SK-MEL-5 (cell line): ENCODE measurements at regions not wholly inside any gene's neighbourhood (a gene's known extent, or its start where the extent isn't known, plus 50 kb on each side); places are given as distances from the start of the nearest gene placed in this dataset.

ENCODE experiments used
- DNase-seq: peaks from one replicate; pipeline ENCODE4 v3.0.0-alpha.2; 2016; ENCODE audit warnings: low read depth, low spot score
- in situ Hi-C: cut with HindIII; loops from 2 replicates; pipeline ENCODE4 v1.10.0; 2016; ENCODE audit warnings: low sequenced_read_pairs, high pct_unique_total_duplicates, low pct_unique_long_range_greater_than_20kb

DNA sequence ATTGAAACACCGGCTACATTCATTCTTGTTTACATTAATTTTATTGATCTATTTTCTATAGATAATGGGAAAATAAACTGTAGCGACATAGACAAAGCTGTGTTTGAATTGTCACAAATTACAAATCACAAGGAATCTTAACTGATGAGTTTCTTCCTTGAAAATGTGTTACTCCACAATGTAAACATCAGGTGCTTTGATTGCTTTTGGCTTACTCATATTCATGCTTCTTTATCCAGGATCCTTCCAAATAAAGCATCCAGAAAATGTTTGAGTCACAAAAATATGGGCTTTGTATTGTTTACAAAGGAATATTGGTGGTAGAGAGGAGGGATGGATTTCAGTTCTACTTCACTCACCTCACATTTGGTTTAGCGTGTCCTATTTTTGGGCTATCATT, 64.0 kb downstream of the BMP2 start:
- DNase-seq, result no peak
- in situ Hi-C loops, result no loop called here

DNA sequence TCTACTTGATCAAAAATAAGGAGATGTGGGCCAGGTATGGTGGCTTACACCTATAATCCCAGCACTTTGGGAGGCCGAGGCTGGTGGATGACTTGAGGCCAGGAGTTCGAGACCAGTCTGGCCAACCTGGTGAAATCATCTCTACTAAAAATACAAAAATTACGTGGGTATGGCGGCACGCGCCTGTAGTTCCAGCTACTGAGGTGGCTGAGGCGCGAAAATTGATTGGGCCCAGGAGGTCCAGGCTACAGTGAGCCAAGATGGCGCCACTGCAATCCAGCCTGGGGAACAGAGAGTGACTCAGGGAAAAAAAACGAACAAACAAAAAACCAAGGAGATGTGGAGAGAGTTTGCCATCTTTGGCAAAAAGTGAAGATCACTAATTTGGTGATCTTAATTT, 65.3 kb downstream of the BMP2 start:
- DNase-seq, result no peak
- in situ Hi-C loops, result no loop called here

DNA sequence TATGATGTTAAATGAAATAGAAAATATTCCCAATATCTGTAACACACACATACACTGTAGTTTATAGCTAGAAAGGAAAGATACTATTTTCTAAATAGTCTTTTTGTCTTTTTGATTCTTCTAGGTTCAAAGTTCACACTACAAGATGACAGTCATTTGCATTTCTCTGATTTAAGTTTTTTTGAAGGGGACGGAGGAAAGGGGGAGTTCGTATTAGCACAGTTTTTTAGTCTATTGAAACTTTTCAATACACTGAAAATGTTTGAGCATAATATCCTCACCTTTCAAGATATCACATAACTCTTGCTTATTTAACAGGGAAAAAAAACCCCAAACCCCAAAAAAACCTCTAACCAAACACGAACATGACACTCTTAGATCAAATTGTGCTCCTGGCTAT, 68.1 kb downstream of the BMP2 start:
- DNase-seq, result no peak

DNA sequence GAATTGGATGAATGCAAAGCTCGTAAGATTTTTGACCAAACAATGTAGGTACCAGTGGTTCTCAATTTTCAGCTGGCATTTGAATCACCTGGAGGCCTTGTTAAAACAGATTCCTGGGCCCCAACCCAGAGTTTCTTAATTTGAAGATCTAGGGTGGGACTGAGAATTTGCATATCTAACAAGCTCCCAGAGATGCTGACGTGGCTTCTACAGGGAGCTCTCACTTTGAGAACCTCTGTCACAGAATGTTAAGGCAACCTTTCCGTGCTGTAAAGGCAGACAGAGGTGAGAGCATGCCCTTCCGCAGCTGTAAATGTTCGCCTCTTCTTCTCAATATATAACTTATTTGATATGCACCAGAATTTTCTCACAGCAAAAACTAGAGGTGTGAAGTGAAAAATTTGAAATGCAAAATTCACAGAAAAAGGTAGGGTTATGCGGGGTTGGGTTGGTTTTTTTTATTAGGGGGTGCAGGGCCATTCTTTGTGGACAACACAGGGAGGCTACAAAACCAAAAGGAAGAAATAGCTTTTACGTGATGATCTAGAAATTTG, 69.4 kb downstream of the BMP2 start:
- in situ Hi-C loops, result no loop called here
- no peak for DNase-seq

More for the DNA sequence above, 68.1 kb downstream of the BMP2 start:
- in situ Hi-C loops, result no loop called here

DNA sequence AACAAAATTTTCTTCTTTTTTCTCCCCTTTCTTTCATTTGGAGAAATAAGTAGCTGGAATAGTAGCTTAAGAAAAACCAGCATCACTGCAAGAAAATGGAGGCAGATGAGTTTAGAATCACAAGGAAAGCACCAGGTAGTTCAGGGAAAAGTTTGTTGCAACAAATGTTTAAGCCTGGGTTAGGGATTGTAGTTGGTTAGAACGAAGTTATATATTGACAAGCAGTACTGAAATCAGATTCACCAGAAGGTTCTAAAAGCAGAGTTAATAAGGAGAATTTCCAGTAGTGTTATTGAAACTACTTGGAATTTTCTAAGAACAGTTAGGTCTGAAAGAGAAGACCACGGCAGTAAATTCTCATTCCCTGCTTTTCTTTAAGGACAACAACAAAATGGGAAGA, 70.2 kb downstream of the BMP2 start:
- in situ Hi-C loops, result no loop called here

DNA sequence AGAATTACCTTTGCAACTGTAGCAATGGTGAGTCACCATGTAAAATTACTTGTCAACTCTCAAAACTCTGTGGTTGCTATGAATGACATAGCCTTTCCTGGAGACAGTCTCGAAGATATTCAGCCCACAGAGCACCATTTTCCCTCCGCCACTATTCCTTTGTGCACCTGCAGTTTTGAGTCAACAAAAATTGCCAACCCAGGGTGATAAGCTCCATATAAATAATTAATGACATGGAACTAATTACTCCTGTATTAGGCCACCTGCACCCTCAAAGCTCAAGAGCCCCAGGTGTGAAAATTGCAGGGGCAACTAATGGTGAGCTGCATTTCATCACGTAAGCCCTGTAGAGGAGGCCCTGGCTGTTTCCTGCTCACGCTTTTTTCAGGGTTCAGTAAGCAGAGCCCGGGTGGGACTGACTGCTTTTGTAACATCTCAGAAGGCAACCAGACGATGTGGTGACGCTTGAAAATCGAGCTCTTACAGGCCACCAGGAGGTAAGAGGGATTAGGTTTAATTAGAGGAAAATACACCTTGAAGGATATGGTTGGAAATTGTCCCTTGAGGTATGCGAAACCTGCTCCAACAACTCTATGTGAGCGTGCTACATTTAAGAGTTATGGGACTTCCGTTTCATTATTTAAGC, 70.8 kb downstream of the BMP2 start:
- no peak for DNase-seq
- in situ Hi-C loops, result no loop called here

More for the DNA sequence above, 70.2 kb downstream of the BMP2 start:
- no peak for DNase-seq

DNA sequence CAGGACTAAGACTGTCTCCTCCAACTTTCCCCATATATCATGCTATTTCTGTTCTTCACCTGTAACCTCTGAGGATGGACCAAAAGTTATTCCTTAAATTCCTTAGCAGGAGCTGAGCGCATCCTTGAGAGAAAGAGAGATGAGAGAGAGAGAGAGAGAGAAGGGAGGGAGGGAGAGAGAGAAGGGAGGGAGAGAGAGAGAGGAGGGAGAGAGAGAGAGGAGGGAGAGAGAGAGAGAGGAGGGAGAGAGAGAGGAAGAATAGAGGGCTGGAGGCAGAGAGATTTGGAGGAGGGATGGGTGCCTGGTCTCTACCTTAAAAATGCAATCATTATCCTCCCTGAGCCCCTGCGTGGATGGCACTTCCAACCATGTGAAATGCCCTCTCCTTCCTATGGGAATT, 73.6 kb downstream of the BMP2 start:
- in situ Hi-C loops, result no loop called here
- DNase-seq, result no peak

DNA sequence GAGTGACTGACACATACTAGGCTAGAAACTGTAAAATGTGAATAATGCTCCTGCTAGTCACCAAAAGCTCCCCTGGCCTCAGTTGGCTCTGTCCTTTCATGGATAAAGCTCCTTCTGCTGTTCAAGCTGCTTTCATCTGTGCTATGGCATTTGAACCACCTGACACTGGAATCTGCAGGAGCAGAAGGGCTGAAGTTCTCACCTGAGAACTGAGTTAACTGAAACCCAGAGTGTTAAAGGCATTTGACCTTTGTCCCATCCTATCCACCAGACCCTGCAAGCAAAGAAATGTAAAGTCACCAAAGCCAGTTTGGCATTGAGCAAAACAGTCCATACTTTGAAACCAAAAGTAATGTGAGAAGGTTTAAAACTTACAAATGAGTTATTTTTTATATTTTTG, 77.7 kb downstream of the BMP2 start:
- in situ Hi-C loops, result no loop called here
- no peak for DNase-seq

DNA sequence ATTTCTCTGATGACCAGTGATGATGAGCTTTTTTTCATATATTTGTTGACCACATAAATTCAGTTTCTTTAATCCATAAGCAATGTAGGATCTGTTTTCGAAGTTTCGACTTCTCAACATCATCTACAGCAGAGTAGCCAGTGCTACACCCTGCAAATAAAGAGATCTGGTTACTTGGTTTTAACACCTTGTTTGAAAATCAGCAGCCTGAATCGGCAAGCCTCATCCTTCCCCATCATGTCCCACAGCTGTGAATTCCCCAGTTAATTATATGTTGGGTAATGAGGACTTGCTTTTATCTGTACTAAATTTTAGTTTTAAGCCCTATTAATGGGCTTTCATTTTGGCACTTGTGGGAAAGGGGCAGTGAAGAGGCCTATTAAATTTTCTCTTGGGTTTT, 80.6 kb downstream of the BMP2 start:
- in situ Hi-C loops, result no loop called here
- DNase-seq, result no peak

DNA sequence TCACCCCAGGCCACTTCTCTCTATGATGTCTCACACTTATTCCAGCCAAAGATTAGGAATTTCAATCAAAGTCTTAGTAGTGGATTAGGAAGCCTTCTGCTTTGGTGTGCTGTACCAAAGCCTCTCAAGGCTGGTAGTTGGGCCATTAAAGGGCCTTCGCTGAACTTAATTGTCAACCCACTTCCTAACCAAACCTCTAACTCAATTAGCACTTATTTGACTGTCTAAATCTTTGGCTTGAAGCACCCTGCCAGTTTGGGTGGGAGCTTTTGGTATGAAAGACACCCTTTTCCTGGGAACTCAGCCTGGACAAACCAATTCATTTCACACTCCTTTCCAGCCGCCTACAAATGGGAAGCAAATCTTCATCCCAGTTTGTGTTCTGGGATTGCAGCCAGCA, 81.5 kb downstream of the BMP2 start:
- in situ Hi-C loops, result no loop called here
- DNase-seq, result no peak

DNA sequence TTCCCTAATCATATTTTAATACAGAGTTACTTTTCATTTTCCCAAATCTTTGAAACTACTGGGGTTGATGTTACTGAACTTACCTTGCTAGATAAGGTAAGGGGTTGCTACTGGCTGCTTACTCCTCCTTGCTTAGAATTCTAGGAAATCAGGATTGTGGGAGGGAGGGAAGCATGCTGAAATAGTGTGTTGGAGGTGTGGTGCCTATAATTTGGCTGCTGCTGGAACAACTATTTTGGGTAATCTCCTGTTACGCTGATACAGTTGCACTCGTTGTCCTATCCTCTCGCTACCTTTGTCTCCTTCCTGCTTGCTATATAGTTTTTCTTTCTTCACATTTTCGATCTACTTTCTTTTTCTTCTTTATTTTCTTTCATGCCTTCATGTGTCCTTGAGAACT, 83.7 kb downstream of the BMP2 start:
- no peak for DNase-seq
- in situ Hi-C loops, result no loop called here

DNA sequence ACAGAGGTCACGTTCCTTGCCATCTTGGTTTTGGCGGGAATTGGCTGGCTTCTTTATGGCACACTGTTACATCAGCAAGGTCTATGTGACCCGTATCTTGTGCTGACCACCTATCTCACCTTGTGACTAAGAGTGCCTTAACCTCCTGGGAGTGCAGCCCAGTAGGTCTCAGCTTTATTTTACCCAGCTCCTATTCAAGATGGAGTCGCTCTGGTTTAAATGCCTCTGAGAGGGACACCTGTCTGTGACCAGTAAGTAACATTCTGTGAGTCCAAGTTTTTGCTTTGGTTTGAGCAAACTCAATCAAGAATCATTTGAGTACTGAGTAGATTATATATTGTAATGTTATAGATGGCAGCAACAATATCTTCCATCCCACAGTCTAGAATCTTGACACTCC, 85.0 kb downstream of the BMP2 start:
- DNase-seq, result no peak
- in situ Hi-C loops, result no loop called here

DNA sequence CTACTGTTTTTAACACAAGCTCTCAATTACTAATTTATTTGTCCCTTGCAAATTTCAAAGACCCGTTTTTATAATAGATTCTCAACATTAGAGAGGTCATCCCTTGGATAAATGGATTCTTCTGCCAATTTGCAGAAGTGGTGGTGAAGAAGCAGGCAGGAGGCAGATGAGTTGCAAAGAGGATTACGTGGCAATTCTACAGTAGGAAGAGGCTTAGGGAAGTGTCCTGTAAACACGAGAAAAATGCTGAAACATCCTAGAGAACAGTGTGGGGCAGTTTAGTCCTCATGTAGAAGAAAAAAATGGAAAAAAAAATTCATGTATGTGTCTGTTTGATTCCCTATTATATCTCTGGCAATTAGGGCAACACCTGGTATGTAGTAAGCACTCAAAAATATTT, 87.6 kb downstream of the BMP2 start:
- in situ Hi-C loops, result no loop called here
- DNase-seq, result no peak

DNA sequence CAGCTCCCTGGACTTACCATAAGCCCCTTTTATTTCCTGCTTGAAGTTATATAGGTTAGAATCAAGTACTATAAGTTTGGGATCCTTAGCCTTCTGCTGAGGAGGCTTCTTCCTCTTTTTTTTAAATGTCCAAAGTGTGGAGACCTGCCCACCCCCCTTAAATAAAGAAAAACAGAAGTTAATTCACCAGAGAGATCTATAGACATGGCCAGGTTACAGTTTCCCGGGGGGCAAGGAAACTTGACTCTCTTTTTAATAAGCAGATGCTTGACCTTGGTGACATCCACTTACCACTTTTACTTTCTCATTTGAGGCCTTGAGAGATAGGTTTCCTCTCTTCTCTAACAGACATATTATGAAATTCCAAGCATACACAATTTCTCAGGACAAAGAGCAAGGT, 88.3 kb downstream of the BMP2 start:
- no peak for DNase-seq
- in situ Hi-C loops, result no loop called here

DNA sequence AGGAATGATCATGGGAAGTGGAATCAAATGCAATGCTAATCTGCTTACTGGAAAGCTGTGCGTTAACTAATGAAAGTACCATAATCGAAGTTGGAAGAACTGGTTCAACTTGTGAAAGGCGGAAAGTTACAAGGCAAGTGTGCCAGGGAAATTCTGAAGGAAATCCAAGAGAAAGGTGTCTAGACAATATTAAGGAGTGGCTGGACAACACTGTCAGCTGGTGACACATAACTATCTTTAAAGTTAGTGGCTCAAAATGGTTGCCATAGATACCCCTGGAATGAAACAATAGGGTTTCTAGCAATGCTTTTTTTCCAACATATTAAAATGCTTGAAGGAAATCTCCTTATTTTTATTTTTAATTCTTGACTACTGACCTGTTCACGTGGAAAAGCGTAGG, 90.4 kb downstream of the BMP2 start:
- in situ Hi-C loops, result no loop called here

DNA sequence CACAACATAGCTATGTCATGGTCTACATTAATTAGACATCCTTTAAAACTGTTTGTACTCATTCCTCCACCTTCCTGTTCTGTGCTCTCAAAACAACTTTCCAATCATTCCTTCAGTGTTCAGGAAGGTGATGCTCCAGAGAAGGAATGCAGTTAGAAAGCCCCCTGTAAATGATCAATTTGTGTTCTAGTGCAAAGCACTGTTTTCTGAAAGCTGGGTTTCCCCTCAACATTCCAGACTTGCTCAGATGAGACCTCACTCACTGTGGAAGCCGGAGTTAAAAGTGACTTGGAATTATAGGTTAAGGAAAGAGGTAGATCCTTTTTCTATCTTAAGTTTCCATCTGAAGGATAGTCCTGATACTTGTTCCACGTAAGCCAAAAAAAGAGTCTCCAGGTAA, 95.9 kb downstream of the BMP2 start:
- no peak for DNase-seq
- in situ Hi-C loops, result no loop called here

More for the DNA sequence above, 90.4 kb downstream of the BMP2 start:
- no peak for DNase-seq

DNA sequence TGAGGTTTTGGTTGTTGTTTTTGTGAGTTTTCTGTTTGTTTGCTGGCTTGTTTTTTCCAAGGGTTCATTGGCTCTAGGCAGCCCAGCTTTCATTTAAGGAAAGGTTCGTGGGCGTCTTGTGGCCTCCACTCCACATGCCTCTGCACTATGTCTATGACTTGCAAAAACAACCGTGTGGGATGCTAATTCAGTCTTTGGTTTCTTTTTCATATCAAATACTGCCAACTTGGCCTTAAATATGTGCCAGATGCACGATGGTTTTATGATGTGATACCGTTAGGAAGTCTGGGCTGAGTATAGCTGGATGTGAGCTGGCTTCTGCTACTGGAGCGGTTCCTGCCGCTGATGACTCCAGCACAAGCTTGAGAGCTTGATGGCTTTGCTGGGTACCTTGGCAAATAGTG, 96.3 kb downstream of the BMP2 start:
- DNase-seq, result no peak
- in situ Hi-C loops, result no loop called here

DNA sequence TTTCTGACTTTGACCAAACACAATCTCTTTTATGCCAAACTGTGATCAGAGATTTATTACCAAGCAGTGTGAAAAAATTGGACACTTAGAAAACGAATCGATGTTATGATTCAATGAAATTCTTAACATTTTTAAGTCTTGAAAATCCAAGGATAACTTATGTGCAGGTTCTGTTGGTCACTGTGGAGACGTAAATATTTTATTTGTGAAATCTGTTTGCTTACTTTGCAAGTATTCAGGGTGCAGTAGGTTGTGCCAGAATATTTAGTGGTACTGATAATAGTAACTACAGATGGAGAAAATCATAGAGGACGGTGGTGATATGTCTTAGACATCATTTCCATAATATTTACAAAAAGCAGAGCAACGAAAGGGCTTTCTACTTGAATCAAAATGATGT, 97.3 kb downstream of the BMP2 start:
- no peak for DNase-seq
- in situ Hi-C loops, result no loop called here

DNA sequence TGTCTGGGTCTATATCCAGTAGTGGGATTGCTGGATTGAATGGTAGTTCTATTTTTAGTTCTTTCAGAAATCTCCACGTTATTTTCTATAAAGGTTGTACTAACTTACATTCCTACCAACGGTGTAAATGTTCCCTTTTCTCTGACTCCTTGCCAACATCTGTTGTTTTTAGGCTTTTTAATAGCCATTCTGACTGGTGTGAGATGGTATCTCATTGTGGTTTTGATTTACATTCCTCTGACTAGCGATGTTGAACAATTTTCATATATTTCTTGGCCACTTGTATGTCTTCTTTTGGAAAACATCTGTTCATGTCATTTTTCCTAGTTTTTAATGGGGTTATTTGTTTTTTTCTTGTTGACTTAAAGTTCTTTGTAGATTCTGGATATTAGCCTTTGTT, 99.3 kb downstream of the BMP2 start:
- no peak for DNase-seq
- in situ Hi-C loops, result no loop called here

DNA sequence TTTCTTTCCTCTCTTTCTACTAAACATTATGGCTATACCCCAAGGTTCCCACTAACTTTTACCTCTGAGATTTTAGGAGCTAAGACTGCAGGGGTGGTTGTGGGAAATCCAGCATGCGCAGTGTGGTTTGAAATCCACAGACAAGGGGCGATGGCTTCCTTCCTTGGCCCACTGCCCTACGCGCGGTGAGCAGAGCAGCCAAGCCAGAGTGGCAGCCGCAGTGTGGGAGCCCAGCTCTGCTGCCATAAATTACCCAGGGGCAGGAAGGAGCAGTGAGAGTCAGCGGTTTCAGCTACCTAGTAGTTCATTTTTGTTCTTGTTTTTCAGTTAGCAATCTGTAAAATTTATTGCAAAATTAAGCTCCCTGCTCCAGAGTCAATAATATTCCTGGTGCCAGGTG, 101.4 kb downstream of the BMP2 start:
- no peak for DNase-seq
- in situ Hi-C loops, result no loop called here
